Loucy (cell line): ENCODE measurements at regions not wholly inside any gene's neighbourhood (a gene's known extent, or its start where the extent isn't known, plus 50 kb on each side); places are given as distances from the start of the nearest gene placed in this dataset.

Experiments used
- EZH2phosphoT487 ChIP-seq: fragments of 200-600 bp; IDR thresholded peaks from 2 replicates; pipeline ENCODE4 v1.6.1; 2018; ENCODE audit warnings: antibody characterized with exemption, mild to moderate bottlenecking, moderate library complexity, borderline replicate concordance
- TF ChIP-seq, protein P1 (sequence below): fragments of 200-600 bp; sonication (generic); conservative IDR thresholded peaks from 2 replicates; pipeline ENCODE4 v1.5.1; 2014; ENCODE audit warnings: mild to moderate bottlenecking, antibody characterized with exemption, low read length

- TF ChIP-seq, protein P1, sequence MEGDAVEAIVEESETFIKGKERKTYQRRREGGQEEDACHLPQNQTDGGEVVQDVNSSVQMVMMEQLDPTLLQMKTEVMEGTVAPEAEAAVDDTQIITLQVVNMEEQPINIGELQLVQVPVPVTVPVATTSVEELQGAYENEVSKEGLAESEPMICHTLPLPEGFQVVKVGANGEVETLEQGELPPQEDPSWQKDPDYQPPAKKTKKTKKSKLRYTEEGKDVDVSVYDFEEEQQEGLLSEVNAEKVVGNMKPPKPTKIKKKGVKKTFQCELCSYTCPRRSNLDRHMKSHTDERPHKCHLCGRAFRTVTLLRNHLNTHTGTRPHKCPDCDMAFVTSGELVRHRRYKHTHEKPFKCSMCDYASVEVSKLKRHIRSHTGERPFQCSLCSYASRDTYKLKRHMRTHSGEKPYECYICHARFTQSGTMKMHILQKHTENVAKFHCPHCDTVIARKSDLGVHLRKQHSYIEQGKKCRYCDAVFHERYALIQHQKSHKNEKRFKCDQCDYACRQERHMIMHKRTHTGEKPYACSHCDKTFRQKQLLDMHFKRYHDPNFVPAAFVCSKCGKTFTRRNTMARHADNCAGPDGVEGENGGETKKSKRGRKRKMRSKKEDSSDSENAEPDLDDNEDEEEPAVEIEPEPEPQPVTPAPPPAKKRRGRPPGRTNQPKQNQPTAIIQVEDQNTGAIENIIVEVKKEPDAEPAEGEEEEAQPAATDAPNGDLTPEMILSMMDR, result no peak
- TF ChIP-seq EZH2phosphoT487, result no peak
These were observed 645.6 kb upstream of the TMEM132C start for GRCh38 chr12:127621366-127621765.
